GM10266 (cell line): ENCODE measurements at regions not wholly inside any gene's neighbourhood (a gene's known extent, or its start where the extent isn't known, plus 50 kb on each side); places are given as distances from the start of the nearest gene placed in this dataset.

Experiments
- DNase-seq: peaks from one replicate; pipeline ENCODE4 v3.0.0; 2012; ENCODE audit errors: extremely low spot score
- TF ChIP-seq, protein P1 (sequence below): IDR thresholded peaks from 2 replicates; pipeline ENCODE4 v1.5.1; 2012; ENCODE audit warnings: mild to moderate bottlenecking, low read depth; ENCODE audit not compliant: control insufficient read depth, insufficient read depth; ENCODE audit errors: missing control alignments

DNA sequence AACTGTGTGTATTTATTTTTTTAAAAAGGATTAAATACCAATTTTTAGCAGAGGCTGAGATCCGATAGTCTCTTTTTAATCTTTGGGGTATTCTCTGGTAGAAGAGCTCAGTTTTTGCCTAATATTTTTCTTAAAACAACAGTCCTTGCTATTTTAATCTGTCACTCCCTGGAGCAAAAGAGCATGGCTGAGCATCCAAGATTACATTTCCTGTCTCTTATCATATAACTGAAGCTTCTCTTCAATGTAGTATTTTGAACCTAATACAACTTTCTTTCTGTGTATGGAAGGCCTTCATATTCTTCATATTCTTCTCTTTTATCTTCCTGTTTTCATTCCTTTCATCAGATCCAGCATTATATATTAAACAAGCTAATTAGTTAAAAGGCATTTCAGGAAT lies 293.7 kb downstream of the NSUN3 start:
- DNase-seq, result no peak
- TF ChIP-seq, protein P1, sequence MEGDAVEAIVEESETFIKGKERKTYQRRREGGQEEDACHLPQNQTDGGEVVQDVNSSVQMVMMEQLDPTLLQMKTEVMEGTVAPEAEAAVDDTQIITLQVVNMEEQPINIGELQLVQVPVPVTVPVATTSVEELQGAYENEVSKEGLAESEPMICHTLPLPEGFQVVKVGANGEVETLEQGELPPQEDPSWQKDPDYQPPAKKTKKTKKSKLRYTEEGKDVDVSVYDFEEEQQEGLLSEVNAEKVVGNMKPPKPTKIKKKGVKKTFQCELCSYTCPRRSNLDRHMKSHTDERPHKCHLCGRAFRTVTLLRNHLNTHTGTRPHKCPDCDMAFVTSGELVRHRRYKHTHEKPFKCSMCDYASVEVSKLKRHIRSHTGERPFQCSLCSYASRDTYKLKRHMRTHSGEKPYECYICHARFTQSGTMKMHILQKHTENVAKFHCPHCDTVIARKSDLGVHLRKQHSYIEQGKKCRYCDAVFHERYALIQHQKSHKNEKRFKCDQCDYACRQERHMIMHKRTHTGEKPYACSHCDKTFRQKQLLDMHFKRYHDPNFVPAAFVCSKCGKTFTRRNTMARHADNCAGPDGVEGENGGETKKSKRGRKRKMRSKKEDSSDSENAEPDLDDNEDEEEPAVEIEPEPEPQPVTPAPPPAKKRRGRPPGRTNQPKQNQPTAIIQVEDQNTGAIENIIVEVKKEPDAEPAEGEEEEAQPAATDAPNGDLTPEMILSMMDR, result no peak

DNA sequence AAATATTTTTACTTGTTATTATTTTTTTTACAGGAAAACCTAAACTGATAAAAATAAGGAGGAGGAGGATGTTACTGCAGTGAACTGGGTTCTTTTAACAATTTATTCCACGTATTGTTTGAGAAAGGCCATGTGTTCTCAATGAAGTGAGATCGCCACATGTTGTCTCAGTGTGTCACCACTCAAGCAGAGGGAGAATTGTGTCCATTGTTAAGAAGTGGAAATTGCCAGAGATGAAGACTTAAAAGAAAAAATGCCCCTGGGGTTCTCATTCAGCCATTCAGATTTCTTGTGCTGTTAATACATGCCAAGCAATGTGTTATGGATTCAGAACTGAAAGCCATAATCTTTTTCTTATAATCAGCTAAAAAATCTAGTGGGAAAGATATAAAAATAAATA lies 297.1 kb downstream of the NSUN3 start:
- TF ChIP-seq, protein P1, result no peak
- DNase-seq, result no peak

DNA sequence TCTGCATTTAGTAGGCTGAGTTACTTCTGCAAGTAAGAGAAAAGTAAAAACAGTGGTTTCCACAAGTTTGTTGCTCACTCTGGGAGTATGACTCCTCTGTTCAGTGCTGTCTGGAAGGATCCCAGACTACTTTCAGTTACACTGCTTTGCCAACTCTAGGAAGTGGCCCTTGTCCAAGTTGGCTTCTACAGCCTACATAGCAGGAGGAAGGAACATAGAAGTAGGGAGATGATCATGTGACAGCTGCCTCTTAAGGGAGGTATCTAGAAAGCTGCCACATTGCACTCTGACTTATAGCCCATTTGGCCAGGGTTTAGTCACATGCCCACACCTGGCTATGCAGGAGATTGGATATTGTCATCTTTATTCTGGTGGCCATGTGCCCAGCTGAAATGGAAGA lies 298.1 kb downstream of the NSUN3 start:
- TF ChIP-seq, protein P1, result no peak

DNA sequence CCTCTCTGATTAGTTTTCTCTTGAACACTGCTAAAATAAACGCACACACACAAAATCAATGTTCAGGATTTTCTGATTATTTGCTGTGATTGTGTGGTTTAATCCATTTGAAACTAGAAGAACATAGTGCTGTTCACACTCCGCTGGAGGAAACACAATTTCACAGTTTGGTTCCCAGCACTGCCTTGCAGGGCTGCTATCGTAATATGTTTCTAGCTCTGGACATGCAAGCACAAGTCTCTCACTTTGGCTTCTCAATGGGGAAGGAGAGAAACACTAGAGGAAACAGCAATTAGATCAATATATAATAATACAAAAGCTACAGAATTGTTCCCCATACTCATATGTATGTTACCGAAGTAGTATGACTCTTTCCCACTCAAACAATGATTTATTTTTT lies 299.5 kb downstream of the NSUN3 start:
- TF ChIP-seq, protein P1, result no peak
- no peak for DNase-seq

More for the DNA sequence above, 298.1 kb downstream of the NSUN3 start:
- no peak for DNase-seq

DNA sequence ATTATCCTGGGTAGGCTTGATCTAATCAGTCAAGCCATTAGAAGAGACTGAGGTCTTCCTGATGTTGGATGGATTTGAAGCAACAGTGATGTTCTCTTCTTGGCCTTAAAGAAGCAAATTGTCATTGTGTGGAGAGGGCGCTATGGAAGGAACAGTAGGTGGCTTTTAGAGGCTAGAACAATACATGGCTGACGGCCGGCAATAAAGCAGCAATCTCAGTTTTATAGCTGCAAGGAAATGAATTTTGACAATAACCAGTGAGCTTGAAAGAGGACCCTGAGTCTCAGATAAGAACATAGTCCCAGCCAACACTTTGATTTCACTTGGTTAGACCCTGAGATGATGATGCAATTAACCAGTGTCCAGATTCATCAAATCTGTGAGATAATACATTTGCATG lies 302.1 kb downstream of the NSUN3 start:
- TF ChIP-seq, protein P1, result no peak
- no peak for DNase-seq

DNA sequence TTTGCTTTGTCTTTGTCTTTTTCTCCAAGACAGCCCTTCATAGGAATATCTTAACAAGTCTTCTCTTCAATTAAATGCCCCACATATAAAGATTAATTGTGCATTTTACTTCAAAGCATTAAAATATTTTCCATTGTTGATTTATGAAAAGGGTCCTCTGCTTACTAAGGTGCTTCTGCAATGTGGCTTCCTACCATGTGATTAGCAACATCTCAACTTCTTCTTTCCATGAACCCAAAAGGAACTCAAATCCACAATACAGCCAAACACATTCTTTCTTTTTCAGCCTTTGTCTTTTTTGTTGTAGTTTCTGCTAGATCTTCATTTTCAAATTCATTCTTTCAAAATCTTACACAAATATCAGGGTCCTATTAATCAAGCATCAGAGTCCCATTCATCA lies 309.2 kb downstream of the NSUN3 start:
- no peak for DNase-seq
- TF ChIP-seq, protein P1, result no peak

DNA sequence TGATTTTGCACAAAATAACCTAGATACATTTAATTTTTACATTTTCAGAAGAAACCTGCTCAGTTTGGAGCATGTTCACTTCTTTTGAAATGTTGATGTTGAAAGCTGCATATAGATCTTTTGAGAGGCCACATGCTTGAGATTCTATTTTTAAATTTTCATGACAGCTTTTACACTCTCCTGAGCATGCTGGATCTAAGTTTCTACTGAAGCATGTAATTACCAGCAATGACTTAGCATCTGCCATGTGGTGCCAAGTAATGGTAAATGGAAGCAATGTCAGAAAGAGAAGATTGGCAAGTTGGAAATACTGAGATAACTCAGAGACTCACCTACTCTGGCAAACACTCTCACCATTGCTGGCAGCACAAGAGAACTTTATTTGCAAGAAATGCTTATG lies 310.6 kb downstream of the NSUN3 start:
- DNase-seq, result no peak
- TF ChIP-seq, protein P1, result no peak
